SK-N-SH (cell line): ENCODE measurements at regions not wholly inside any gene's neighbourhood (a gene's known extent, or its start where the extent isn't known, plus 50 kb on each side); places are given as distances from the start of the nearest gene placed in this dataset.

Source experiments
- CTCF ChIA-PET: fragments of 300-600, 350-600 bp; formaldehyde crosslinking; extraction: SDS; loops from one replicate; lab custom pipeline; 2021; lab: Yijun Ruan, JAX
- POLR2A ChIA-PET: fragments of 350-600 bp; sonication (Branson Sonifier 250); formaldehyde crosslinking; extraction: SDS; loops from one replicate; lab custom pipeline; 2020; ENCODE audit warnings: antibody characterized with exemption, inconsistent platforms; lab: Yijun Ruan, JAX
- DNase-seq: peaks from one replicate; pipeline ENCODE4 v3.0.0; 2012
- H2AFZ ChIP-seq: fragments of 200-600 bp; sonication (generic); 2 replicates; pipeline ENCODE4 v1.8.1; 2016; ENCODE audit warnings: antibody characterized with exemption, mild to moderate bottlenecking, low read depth
- H3F3A ChIP-seq: fragments of 200-600 bp; sonication (generic); replicated peaks from 2 replicates; pipeline ENCODE3; 2016; ENCODE audit warnings: antibody characterized with exemption, mild to moderate bottlenecking; ENCODE audit not compliant: insufficient read depth
- H3K27ac ChIP-seq, 2 experiments: fragments of 200-500 bp in 1 of 2; fragments of 200-600 bp in 1 of 2; sonication (Bioruptor generic) in 1 of 2; sonication (generic), shearing (Covaris generic) in 1 of 2; 2 replicates each; pipeline versions ENCODE4 v1.5.1 to v1.6.1; 2014 to 2016; ENCODE audit warnings: low read depth in 2 of 2, inconsistent platforms in 1 of 2, low read length in 1 of 2, mild to moderate bottlenecking in 1 of 2, mixed read lengths in 1 of 2
- H3K27me3 ChIP-seq: fragments of 200-600 bp; sonication (generic), shearing (Covaris generic); 2 replicates; pipeline ENCODE4 v1.6.1; 2016; ENCODE audit warnings: mixed run types; ENCODE audit not compliant: insufficient read depth
- H3K36me3 ChIP-seq, 2 experiments: fragments of 200-500 bp in 1 of 2; fragments of 200-600 bp in 1 of 2; sonication (Bioruptor generic) in 1 of 2; sonication (generic) in 1 of 2; replicated peaks in 1 of 2; 2 replicates each; pipeline versions ENCODE3 to v1.5.1; 2014 to 2016; ENCODE audit warnings: low read length in 1 of 2, mild to moderate bottlenecking in 1 of 2; ENCODE audit not compliant: insufficient read depth in 2 of 2, control insufficient read depth in 1 of 2
- H3K4me1 ChIP-seq, 2 experiments: fragments of 200-500 bp in 1 of 2; fragments of 200-600 bp in 1 of 2; sonication (Bioruptor generic) in 1 of 2; sonication (generic), shearing (Covaris generic) in 1 of 2; 2 replicates each; pipeline versions ENCODE4 v1.5.1 to v1.6.1; 2014 to 2016; ENCODE audit warnings: low read depth in 1 of 2, low read length in 1 of 2, mixed run types in 1 of 2; ENCODE audit not compliant: insufficient read depth in 2 of 2, control insufficient read depth in 1 of 2
- H3K4me2 ChIP-seq: fragments of 200-600 bp; sonication (generic), shearing (Covaris generic); 2 replicates; pipeline ENCODE4 v1.6.1; 2017; ENCODE audit warnings: mixed run types
- H3K4me3 ChIP-seq, 2 experiments: fragments of 200-500 bp in 1 of 2; fragments of 200-600 bp in 1 of 2; sonication (Bioruptor generic) in 1 of 2; sonication (generic), shearing (Covaris generic) in 1 of 2; 2 replicates each; pipeline versions ENCODE4 v1.5.1 to v1.8.1; 2014 to 2016; ENCODE audit warnings: low read depth in 2 of 2, inconsistent platforms in 1 of 2, low read length in 1 of 2, mild to moderate bottlenecking in 1 of 2, mixed read lengths in 1 of 2, moderate library complexity in 1 of 2
- H3K79me2 ChIP-seq: fragments of 200-600 bp; sonication (generic); 2 replicates; pipeline ENCODE4 v1.8.1; 2017; ENCODE audit warnings: mild to moderate bottlenecking; ENCODE audit not compliant: insufficient read depth
- H3K9ac ChIP-seq: fragments of 200-600 bp; sonication (generic); 2 replicates; pipeline ENCODE4 v1.6.1; 2017; ENCODE audit warnings: mixed run types
- H3K9me2 ChIP-seq: fragments of 200-600 bp; sonication (generic); 2 replicates; pipeline ENCODE4 v1.6.1; 2017; ENCODE audit warnings: mixed run types
- H3K9me3 ChIP-seq: fragments of 200-600 bp; sonication (generic); 2 replicates; pipeline ENCODE4 v1.6.1; 2017; ENCODE audit warnings: mixed run types, mild to moderate bottlenecking, moderate library complexity
- H4K20me1 ChIP-seq: fragments of 200-600 bp; sonication (generic); 2 replicates; pipeline ENCODE4 v1.6.1; 2017; ENCODE audit warnings: mild to moderate bottlenecking, mixed run types; ENCODE audit not compliant: insufficient read depth
- CHD2 ChIP-seq: fragments of 150-350 bp; IDR thresholded peaks from 2 replicates; pipeline ENCODE4 v1.6.1; 2018; ENCODE audit warnings: low read length; ENCODE audit not compliant: partially characterized antibody
- EP300 ChIP-seq, 2 experiments: IDR thresholded peaks; 2 replicates each; pipeline versions ENCODE4 v1.4.0 to v1.6.1; 2012; ENCODE audit warnings: borderline replicate concordance in 1 of 2, low read depth in 1 of 2, low read length in 1 of 2
- FOXM1 ChIP-seq: IDR thresholded peaks from 2 replicates; pipeline ENCODE4 v1.4.0; 2012; ENCODE audit warnings: low read depth, mild to moderate bottlenecking
- GATA2 ChIP-seq: sonication (generic); formaldehyde crosslinking; IDR thresholded peaks from 2 replicates; pipeline ENCODE4 v1.5.0; 2020; ENCODE audit warnings: mild to moderate bottlenecking, missing genetic modification reagents
- RAD21 ChIP-seq: IDR thresholded peaks from 2 replicates; pipeline ENCODE4 v1.6.1; 2012; ENCODE audit warnings: mild to moderate bottlenecking, low read length
- SMC3 ChIP-seq: IDR thresholded peaks from 2 replicates; pipeline ENCODE4 v1.6.1; 2012; ENCODE audit warnings: low read depth, low read length, improper control_type of control experiment
- WGBS: methylation state at CpG from one replicate; pipeline ENCODE4 v1.1.6; 2017; ENCODE audit warnings: low lambda C conversion rate; 5-methylcytosine and 5-hydroxymethylcytosine counted together
- TF ChIP-seq, protein P1 (sequence below): IDR thresholded peaks from 2 replicates; pipeline ENCODE4 v1.6.1; 2012; ENCODE audit warnings: mild to moderate bottlenecking, low read depth, low read length, moderate library complexity
- TF ChIP-seq, protein P2 (sequence below): IDR thresholded peaks from 2 replicates; pipeline ENCODE4 v1.4.0; 2012; ENCODE audit warnings: low read depth
- TF ChIP-seq, protein P3 (sequence below): IDR thresholded peaks from 2 replicates; pipeline ENCODE4 v1.4.0; 2012; ENCODE audit warnings: low read depth, borderline replicate concordance

DNA sequence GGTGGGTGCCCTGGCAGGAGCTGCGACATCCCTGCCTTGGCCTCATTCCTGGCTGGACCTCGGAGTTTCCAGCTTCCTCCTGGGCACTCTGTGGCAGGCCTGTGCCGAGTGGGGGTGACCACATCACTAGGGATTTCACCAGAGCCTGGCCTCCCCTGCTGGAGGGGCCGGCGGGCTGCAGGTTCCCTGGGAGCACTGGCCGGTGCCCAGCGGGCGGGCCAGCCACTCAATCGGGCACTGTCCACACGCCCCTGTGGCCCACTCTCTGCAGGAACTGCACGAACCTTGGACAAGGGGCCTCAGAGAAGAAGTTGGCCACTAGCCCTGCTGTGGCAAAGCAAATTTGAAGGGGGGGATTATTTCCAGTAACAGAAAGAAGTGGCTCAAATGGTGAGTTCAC is 110.7 kb upstream of the APCDD1 start (continued):
- TF ChIP-seq, protein P1, sequence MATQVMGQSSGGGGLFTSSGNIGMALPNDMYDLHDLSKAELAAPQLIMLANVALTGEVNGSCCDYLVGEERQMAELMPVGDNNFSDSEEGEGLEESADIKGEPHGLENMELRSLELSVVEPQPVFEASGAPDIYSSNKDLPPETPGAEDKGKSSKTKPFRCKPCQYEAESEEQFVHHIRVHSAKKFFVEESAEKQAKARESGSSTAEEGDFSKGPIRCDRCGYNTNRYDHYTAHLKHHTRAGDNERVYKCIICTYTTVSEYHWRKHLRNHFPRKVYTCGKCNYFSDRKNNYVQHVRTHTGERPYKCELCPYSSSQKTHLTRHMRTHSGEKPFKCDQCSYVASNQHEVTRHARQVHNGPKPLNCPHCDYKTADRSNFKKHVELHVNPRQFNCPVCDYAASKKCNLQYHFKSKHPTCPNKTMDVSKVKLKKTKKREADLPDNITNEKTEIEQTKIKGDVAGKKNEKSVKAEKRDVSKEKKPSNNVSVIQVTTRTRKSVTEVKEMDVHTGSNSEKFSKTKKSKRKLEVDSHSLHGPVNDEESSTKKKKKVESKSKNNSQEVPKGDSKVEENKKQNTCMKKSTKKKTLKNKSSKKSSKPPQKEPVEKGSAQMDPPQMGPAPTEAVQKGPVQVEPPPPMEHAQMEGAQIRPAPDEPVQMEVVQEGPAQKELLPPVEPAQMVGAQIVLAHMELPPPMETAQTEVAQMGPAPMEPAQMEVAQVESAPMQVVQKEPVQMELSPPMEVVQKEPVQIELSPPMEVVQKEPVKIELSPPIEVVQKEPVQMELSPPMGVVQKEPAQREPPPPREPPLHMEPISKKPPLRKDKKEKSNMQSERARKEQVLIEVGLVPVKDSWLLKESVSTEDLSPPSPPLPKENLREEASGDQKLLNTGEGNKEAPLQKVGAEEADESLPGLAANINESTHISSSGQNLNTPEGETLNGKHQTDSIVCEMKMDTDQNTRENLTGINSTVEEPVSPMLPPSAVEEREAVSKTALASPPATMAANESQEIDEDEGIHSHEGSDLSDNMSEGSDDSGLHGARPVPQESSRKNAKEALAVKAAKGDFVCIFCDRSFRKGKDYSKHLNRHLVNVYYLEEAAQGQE: no peak
- TF ChIP-seq, protein P2, sequence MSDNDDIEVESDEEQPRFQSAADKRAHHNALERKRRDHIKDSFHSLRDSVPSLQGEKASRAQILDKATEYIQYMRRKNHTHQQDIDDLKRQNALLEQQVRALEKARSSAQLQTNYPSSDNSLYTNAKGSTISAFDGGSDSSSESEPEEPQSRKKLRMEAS: no peak
- TF ChIP-seq GATA2 (no peak), SMC3 (no peak)
- TF ChIP-seq, all 33 proteins: peak for 0

DNA sequence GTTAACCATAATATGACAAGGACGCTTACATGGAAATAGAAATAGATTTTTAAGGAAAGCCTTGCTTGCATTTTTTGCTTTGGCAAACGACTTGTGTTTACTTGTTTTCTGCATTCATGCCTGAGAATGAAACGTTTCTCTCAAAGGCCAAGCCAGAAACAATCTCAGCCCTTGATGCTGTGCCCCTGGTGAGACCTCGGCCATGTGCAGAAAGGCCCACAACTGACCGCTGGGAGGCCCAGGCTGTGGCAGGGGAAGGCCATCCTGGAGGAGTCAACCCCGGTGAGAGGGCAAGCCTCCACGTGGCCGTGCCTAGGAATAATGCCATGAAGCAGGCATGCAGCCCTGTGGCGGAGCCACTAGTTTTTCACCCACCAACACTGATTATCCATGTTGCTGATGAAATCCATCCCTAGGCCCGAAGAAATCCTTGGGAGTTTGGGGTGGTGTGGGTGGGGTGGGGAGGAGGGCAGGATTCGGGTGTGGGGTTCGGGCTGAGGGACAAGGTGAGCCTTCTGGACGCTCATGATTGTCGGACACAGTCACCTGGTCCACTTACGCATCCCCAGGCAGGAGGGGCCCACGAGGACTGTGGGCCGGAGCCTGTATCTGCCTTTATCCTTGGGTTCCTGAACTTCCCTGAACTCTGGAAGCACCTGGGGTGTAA is 107.6 kb upstream of the APCDD1 start:
- no peaks in the 10 kb centered on the region for H3K9me2 ChIP-seq
- ChIA-PET CTCF (no interaction called here), POLR2A (no interaction called here)
- no peak overlapping the region for H3K27ac ChIP-seq
- no peaks in the 10 kb centered on the region for H3K4me1 ChIP-seq
- H3K4me2 ChIP-seq: no peak overlapping the region
- no peaks in the 10 kb centered on the region for H3K79me2 ChIP-seq
- H4K20me1 ChIP-seq: no peaks in the 10 kb centered on the region
- no peaks in the 10 kb centered on the region for H3K36me3 ChIP-seq
- H3K4me3 ChIP-seq: no peak overlapping the region
- H3K9ac ChIP-seq: no peak overlapping the region
- no peaks in the 10 kb centered on the region for H3K27me3 ChIP-seq
- DNase-seq: no peak
- H2AFZ ChIP-seq: no peak overlapping the region
- no peaks in the 10 kb centered on the region for H3K9me3 ChIP-seq
- TF ChIP-seq, protein P3, sequence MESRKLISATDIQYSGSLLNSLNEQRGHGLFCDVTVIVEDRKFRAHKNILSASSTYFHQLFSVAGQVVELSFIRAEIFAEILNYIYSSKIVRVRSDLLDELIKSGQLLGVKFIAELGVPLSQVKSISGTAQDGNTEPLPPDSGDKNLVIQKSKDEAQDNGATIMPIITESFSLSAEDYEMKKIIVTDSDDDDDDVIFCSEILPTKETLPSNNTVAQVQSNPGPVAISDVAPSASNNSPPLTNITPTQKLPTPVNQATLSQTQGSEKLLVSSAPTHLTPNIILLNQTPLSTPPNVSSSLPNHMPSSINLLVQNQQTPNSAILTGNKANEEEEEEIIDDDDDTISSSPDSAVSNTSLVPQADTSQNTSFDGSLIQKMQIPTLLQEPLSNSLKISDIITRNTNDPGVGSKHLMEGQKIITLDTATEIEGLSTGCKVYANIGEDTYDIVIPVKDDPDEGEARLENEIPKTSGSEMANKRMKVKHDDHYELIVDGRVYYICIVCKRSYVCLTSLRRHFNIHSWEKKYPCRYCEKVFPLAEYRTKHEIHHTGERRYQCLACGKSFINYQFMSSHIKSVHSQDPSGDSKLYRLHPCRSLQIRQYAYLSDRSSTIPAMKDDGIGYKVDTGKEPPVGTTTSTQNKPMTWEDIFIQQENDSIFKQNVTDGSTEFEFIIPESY: no peak
- no peak for TF ChIP-seq FOXM1
- WGBS: 40% methylated on average over 14 of the region's 17 CpGs
- no peaks in the 10 kb centered on the region for H3F3A ChIP-seq

DNA sequence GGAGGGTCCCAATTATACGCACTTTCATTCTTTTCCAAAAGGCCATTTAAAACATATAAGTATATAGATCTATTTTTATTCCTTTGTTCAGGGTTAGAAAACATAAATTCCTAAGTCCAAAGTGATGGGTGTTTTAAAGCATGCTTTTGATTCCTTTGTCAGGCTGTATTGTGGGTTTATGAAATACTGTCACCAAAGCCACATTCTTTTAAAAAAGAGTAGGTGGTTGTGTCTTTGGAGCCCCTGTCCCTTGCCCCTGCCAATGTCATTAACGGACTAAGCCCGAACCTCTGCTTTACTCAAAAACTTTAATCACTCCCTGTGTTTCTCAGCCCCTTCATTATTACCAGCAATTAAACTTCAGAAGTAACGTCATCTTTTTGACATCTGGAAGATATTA is 104.9 kb upstream of the APCDD1 start:
- H3K27me3 ChIP-seq: no peaks in the 10 kb centered on the region
- no peak overlapping the region for H3K27ac ChIP-seq
- H3K79me2 ChIP-seq: no peaks in the 10 kb centered on the region
- no peaks in the 10 kb centered on the region for H3F3A ChIP-seq
- H3K36me3 ChIP-seq: no peaks in the 10 kb centered on the region
- no peak overlapping the region for H2AFZ ChIP-seq
- H4K20me1 ChIP-seq: no peaks in the 10 kb centered on the region
- 52% methylated on average over 4 of the region's 4 CpGs for WGBS
- no peak overlapping the region for H3K9ac ChIP-seq
- ChIA-PET CTCF (no interaction called here), POLR2A (no interaction called here)
- no peak overlapping the region for H3K4me2 ChIP-seq
- no peak overlapping the region for H3K4me3 ChIP-seq
- no peaks in the 10 kb centered on the region for H3K9me2 ChIP-seq
- no peaks in the 10 kb centered on the region for H3K9me3 ChIP-seq
- no peak for TF ChIP-seq CHD2
- TF ChIP-seq EP300 (IDR thresholded peaks at IDR 0.05; ENCODE audit: borderline replicate concordance in 1 of 2, low read depth in 1 of 2, low read length in 1 of 2): no peak
- no peak for TF ChIP-seq RAD21
- TF ChIP-seq, protein P3: no peak
- DNase-seq: no peak
- H3K4me1 ChIP-seq: peaks cover 0 to 4% of the 10 kb centered on the region in 2 experiments; a peak in 2 of 4 replicates
